SK-N-SH (cell line): ENCODE measurements at regions not wholly inside any gene's neighbourhood (a gene's known extent, or its start where the extent isn't known, plus 50 kb on each side); places are given as distances from the start of the nearest gene placed in this dataset.

ENCODE experiments used
- CTCF ChIA-PET: fragments of 300-600, 350-600 bp; formaldehyde crosslinking; extraction: SDS; loops from one replicate; lab custom pipeline; 2021; lab: Yijun Ruan, JAX
- POLR2A ChIA-PET: fragments of 350-600 bp; sonication (Branson Sonifier 250); formaldehyde crosslinking; extraction: SDS; loops from one replicate; lab custom pipeline; 2020; ENCODE audit warnings: antibody characterized with exemption, inconsistent platforms; lab: Yijun Ruan, JAX
- DNase-seq: peaks from one replicate; pipeline ENCODE4 v3.0.0; 2012
- H2AFZ ChIP-seq: fragments of 200-600 bp; sonication (generic); 2 replicates; pipeline ENCODE4 v1.8.1; 2016; ENCODE audit warnings: antibody characterized with exemption, mild to moderate bottlenecking, low read depth
- H3F3A ChIP-seq: fragments of 200-600 bp; sonication (generic); replicated peaks from 2 replicates; pipeline ENCODE3; 2016; ENCODE audit warnings: antibody characterized with exemption, mild to moderate bottlenecking; ENCODE audit not compliant: insufficient read depth
- H3K27ac ChIP-seq, 2 experiments: fragments of 200-500 bp in 1 of 2; fragments of 200-600 bp in 1 of 2; sonication (Bioruptor generic) in 1 of 2; sonication (generic), shearing (Covaris generic) in 1 of 2; 2 replicates each; pipeline versions ENCODE4 v1.5.1 to v1.6.1; 2014 to 2016; ENCODE audit warnings: low read depth in 2 of 2, inconsistent platforms in 1 of 2, low read length in 1 of 2, mild to moderate bottlenecking in 1 of 2, mixed read lengths in 1 of 2
- H3K27me3 ChIP-seq: fragments of 200-600 bp; sonication (generic), shearing (Covaris generic); 2 replicates; pipeline ENCODE4 v1.6.1; 2016; ENCODE audit warnings: mixed run types; ENCODE audit not compliant: insufficient read depth
- H3K36me3 ChIP-seq, 2 experiments: fragments of 200-500 bp in 1 of 2; fragments of 200-600 bp in 1 of 2; sonication (Bioruptor generic) in 1 of 2; sonication (generic) in 1 of 2; replicated peaks in 1 of 2; 2 replicates each; pipeline versions ENCODE3 to v1.5.1; 2014 to 2016; ENCODE audit warnings: low read length in 1 of 2, mild to moderate bottlenecking in 1 of 2; ENCODE audit not compliant: insufficient read depth in 2 of 2, control insufficient read depth in 1 of 2
- H3K4me1 ChIP-seq, 2 experiments: fragments of 200-500 bp in 1 of 2; fragments of 200-600 bp in 1 of 2; sonication (Bioruptor generic) in 1 of 2; sonication (generic), shearing (Covaris generic) in 1 of 2; 2 replicates each; pipeline versions ENCODE4 v1.5.1 to v1.6.1; 2014 to 2016; ENCODE audit warnings: low read depth in 1 of 2, low read length in 1 of 2, mixed run types in 1 of 2; ENCODE audit not compliant: insufficient read depth in 2 of 2, control insufficient read depth in 1 of 2
- H3K4me2 ChIP-seq: fragments of 200-600 bp; sonication (generic), shearing (Covaris generic); 2 replicates; pipeline ENCODE4 v1.6.1; 2017; ENCODE audit warnings: mixed run types
- H3K4me3 ChIP-seq, 2 experiments: fragments of 200-500 bp in 1 of 2; fragments of 200-600 bp in 1 of 2; sonication (Bioruptor generic) in 1 of 2; sonication (generic), shearing (Covaris generic) in 1 of 2; 2 replicates each; pipeline versions ENCODE4 v1.5.1 to v1.8.1; 2014 to 2016; ENCODE audit warnings: low read depth in 2 of 2, inconsistent platforms in 1 of 2, low read length in 1 of 2, mild to moderate bottlenecking in 1 of 2, mixed read lengths in 1 of 2, moderate library complexity in 1 of 2
- H3K79me2 ChIP-seq: fragments of 200-600 bp; sonication (generic); 2 replicates; pipeline ENCODE4 v1.8.1; 2017; ENCODE audit warnings: mild to moderate bottlenecking; ENCODE audit not compliant: insufficient read depth
- H3K9ac ChIP-seq: fragments of 200-600 bp; sonication (generic); 2 replicates; pipeline ENCODE4 v1.6.1; 2017; ENCODE audit warnings: mixed run types
- H3K9me2 ChIP-seq: fragments of 200-600 bp; sonication (generic); 2 replicates; pipeline ENCODE4 v1.6.1; 2017; ENCODE audit warnings: mixed run types
- H3K9me3 ChIP-seq: fragments of 200-600 bp; sonication (generic); 2 replicates; pipeline ENCODE4 v1.6.1; 2017; ENCODE audit warnings: mixed run types, mild to moderate bottlenecking, moderate library complexity
- H4K20me1 ChIP-seq: fragments of 200-600 bp; sonication (generic); 2 replicates; pipeline ENCODE4 v1.6.1; 2017; ENCODE audit warnings: mild to moderate bottlenecking, mixed run types; ENCODE audit not compliant: insufficient read depth
- CTCF ChIP-seq: fragments of 200-600 bp; sonication (generic); IDR thresholded peaks from 2 replicates; pipeline ENCODE4 v1.6.1; 2017; ENCODE audit warnings: antibody characterized with exemption, mild to moderate bottlenecking, moderate library complexity
- ELF1 ChIP-seq: IDR thresholded peaks from 2 replicates; pipeline ENCODE4 v1.4.0; 2012
- FOXJ3 ChIP-seq: sonication (generic); formaldehyde crosslinking; IDR thresholded peaks from 2 replicates; pipeline ENCODE4 v1.5.1; 2020; ENCODE audit warnings: mild to moderate bottlenecking, missing genetic modification reagents
- IRF3 ChIP-seq: fragments of 150-350 bp; IDR thresholded peaks from 2 replicates; pipeline ENCODE4 v1.6.1; 2016; ENCODE audit warnings: mild to moderate bottlenecking, low read depth, low read length
- MEF2A ChIP-seq: IDR thresholded peaks from 2 replicates; pipeline ENCODE4 v1.4.0; 2012; ENCODE audit warnings: low read depth, borderline replicate concordance
- RAD21 ChIP-seq: IDR thresholded peaks from 2 replicates; pipeline ENCODE4 v1.6.1; 2012; ENCODE audit warnings: mild to moderate bottlenecking, low read length
- RCOR1 ChIP-seq: fragments of 150-350 bp; IDR thresholded peaks from 2 replicates; pipeline ENCODE4 v1.6.1; 2017; ENCODE audit warnings: antibody characterized with exemption, low read length
- REST ChIP-seq: IDR thresholded peaks from 2 replicates; pipeline ENCODE4 v1.6.1; 2012; ENCODE audit warnings: mild to moderate bottlenecking, low read depth, low read length, moderate library complexity
- RXRA ChIP-seq: IDR thresholded peaks from 2 replicates; pipeline ENCODE4 v1.4.0; 2012; ENCODE audit warnings: low read depth, mild to moderate bottlenecking, borderline replicate concordance
- TAF1 ChIP-seq: IDR thresholded peaks from 2 replicates; pipeline ENCODE4 v1.6.1; 2012; ENCODE audit warnings: low read depth, mild to moderate bottlenecking, low read length, moderate library complexity, borderline replicate concordance
- USF1 ChIP-seq: IDR thresholded peaks from 2 replicates; pipeline ENCODE4 v1.4.0; 2012; ENCODE audit warnings: low read depth, borderline replicate concordance
- YY1 ChIP-seq: IDR thresholded peaks from 2 replicates; pipeline ENCODE4 v1.4.0; 2012; ENCODE audit warnings: low read depth, mild to moderate bottlenecking
- TF ChIP-seq, protein P1 (sequence below): IDR thresholded peaks from 2 replicates; pipeline ENCODE4 v1.4.0; 2012; ENCODE audit warnings: low read depth

GRCh38 chr21:27511233-27511632 lies 544.3 kb upstream of the ADAMTS5 start:
- Histone ChIP-seq H2AFZ (no peak overlapping the region), H3K9me2 (no peaks in the 10 kb centered on the region), H3F3A (no peaks in the 10 kb centered on the region), H3K4me2 (no peak overlapping the region), H3K4me3 (no peak overlapping the region), H3K79me2 (no peaks in the 10 kb centered on the region), H3K4me1 (peaks cover 0 to 16% of the 10 kb centered on the region in 2 experiments; a peak in 3 of 4 replicates), H4K20me1 (no peaks in the 10 kb centered on the region), H3K27ac (no peak overlapping the region), H3K9ac (no peak overlapping the region), H3K36me3 (no peaks in the 10 kb centered on the region), H3K9me3 (no peaks in the 10 kb centered on the region), H3K27me3 (no peaks in the 10 kb centered on the region)
- CTCF ChIA-PET, result no interaction called here
- POLR2A ChIA-PET, result no interaction called here
- TF ChIP-seq IRF3 (no peak), CTCF (no peak), RXRA (no peak), USF1 (no peak), ELF1 (no peak), MEF2A (no peak), FOXJ3 (CRISPR knock-in tag) (no peak), RAD21 (no peak), RCOR1 (no peak), TAF1 (no peak), YY1 (no peak), REST (no peak)
- TF ChIP-seq, protein P1, sequence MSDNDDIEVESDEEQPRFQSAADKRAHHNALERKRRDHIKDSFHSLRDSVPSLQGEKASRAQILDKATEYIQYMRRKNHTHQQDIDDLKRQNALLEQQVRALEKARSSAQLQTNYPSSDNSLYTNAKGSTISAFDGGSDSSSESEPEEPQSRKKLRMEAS, result no peak
- no peak for DNase-seq
